Adrenal gland (tissue), 5 donors: ENCODE measurements at regions not wholly inside any gene's neighbourhood (a gene's known extent, or its start where the extent isn't known, plus 50 kb on each side); places are given as distances from the start of the nearest gene placed in this dataset.

ENCODE experiments used
- POLR2A ChIP-seq, 2 donors: fragments of 450-650 bp; IDR thresholded peaks; one replicate each; pipeline ENCODE4 v1.6.1; 2017; ENCODE audit warnings: antibody characterized with exemption in 2 of 2, mild to moderate bottlenecking in 2 of 2, moderate library complexity in 1 of 2
- TF ChIP-seq, protein P1 (sequence below), 6 experiments: fragments of 450-650 bp in 4 of 6; fragments of 200-600 bp in 2 of 6; sonication (generic) in 1 of 6; IDR thresholded peaks; 1 replicate in 5 of 6; 2 replicates in 1 of 6; pipeline versions ENCODE4 v1.5.1 to v1.8.0; 2016 to 2021; ENCODE audit warnings: antibody characterized with exemption in 6 of 6, mild to moderate bottlenecking in 2 of 6, moderate library complexity in 1 of 6
- donor health status: DM: no; HTN: no; CAD: no.

DNA sequence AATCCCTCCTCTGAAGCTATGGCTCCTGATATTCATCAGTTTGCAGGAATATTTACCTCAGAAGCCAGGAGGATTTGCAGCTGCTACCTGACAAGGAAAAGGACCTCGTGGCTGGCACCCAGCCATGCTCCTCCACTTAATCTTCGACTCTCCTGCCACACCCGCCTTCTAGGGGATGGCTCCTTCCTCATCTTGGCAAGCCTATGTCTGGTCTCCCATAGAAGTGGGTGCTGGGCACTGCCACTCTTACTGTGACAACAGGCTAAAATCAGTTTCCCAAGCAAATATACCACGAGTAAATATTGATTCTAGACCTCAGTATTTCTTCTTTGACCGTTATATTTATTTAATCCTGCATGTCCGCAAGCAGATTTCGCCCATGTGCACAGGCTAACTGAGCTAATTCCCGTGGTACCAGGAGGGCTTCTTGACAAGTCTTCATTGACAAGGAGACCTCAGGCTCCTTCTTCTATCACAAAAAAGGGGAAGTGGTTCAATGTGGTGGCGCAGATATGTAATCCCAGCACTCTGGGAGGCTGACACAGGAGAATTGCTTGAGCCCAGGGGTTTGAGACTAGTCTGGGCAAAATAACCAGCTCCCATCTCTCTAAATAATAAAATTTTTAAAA, 52.6 kb upstream of the DCTD start:
- TF ChIP-seq, protein P1, sequence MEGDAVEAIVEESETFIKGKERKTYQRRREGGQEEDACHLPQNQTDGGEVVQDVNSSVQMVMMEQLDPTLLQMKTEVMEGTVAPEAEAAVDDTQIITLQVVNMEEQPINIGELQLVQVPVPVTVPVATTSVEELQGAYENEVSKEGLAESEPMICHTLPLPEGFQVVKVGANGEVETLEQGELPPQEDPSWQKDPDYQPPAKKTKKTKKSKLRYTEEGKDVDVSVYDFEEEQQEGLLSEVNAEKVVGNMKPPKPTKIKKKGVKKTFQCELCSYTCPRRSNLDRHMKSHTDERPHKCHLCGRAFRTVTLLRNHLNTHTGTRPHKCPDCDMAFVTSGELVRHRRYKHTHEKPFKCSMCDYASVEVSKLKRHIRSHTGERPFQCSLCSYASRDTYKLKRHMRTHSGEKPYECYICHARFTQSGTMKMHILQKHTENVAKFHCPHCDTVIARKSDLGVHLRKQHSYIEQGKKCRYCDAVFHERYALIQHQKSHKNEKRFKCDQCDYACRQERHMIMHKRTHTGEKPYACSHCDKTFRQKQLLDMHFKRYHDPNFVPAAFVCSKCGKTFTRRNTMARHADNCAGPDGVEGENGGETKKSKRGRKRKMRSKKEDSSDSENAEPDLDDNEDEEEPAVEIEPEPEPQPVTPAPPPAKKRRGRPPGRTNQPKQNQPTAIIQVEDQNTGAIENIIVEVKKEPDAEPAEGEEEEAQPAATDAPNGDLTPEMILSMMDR (IDR thresholded peaks at IDR 0.05): no peak
- TF ChIP-seq POLR2A (IDR thresholded peaks at IDR 0.05): no peak
